HG02610 (cell line): ENCODE measurements at regions not wholly inside any gene's neighbourhood (a gene's known extent, or its start where the extent isn't known, plus 50 kb on each side); places are given as distances from the start of the nearest gene placed in this dataset.
"Not testable (repeated sequence)": the region's sequence is repeated elsewhere in the genome, so short reads cannot be mapped to it uniquely, and the experiment has no call there.

ENCODE experiments used
- ATAC-seq: cut with Tn5 transposase; IDR thresholded peaks from one replicate; pipeline ENCODE4 v1.9.1; 2021; ENCODE audit warnings: mild to moderate bottlenecking, moderate library complexity; ENCODE audit not compliant: unreplicated experiment

DNA sequence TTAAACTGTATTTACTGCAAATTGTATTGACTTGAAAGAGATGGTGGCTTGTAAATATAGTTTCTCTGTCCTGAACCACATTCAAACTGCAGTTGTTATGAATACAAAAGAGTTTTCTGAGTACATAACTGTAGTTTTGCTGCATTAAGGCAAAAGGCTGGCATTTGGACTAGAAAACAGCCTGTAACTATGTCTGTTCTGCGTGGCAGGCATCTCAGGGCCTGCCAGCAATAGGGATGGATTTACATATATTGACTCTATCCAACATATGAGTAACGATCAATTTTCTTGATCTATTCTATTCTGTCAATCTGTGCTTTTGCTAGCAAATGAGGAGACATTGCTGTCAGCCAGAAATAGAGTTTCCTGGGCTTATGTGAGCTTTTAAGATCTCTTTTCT is 174.6 kb downstream of the TMEM26 start:
- no peak for ATAC-seq

GRCh38 chr10:61272781-61273180 is 180.4 kb downstream of the TMEM26 start:
- no peak for ATAC-seq

DNA sequence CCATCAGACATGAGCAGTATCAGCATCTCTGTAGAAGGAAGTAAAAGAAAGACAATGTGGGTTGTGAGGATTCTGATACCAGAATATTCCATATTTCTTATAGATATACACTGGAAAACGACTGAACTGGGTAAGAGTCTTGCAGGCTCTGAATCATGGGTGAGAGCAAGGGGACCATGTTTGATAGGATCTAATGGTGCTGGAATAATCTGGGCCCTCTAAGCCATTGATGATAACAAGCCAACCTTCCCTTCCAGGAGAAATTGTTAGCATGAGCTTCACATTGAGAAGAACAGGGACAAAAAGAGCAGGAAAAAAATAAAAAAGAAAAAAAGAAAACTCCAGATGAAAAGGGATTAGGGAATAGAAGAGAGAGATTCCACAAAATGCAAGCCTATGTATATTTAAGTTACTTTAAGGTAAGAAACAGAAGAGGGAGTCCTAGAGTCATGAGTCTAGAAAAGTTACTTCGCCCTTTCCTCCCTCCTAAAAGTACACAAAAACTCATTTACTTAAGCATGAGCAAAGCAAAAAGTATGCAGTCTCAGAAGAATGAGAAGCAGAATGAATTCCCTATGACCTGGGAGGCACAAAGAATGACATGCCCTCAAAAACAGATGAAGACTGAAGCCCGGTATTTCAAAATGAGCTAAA is 181.9 kb downstream of the TMEM26 start:
- no peak for ATAC-seq

GRCh38 chr10:61263518-61263917 is 189.7 kb downstream of the TMEM26 start:
- no peak for ATAC-seq

DNA sequence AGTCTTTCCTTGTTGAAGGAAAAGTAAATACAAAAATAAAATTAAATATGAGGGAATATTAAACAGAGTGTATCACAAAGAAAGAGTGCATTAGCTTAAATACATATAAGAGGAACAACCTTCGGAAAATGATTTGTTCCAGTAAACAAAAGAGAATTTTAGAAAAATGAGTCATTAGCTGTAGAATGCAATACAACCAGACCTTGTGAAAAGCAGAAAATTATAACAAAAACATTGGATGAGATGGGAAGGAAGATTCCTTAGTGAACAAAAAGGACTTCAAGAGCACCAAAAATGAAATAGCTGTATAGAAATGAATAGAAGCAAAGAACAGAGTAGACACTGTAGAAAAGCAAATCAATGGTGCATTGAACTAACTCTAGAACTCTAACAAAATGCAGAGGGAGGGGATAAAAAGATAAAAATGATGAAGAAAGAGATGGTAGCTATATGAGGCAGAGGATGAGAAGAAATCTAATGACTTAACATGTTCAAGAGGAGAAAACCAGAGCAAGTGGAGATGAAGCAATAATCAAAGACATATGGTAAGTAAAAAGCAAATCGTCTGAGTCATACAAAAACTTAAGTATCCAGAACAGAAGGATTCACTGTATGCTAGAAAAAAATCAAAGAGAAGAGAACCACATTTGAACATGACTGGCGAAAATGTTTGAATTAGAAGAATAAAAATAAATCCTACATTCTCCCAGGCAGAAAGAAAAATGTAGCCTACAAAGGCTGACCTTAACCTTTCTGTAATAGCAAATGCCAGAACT is 190.5 kb downstream of the TMEM26 start:
- ATAC-seq: no peak

DNA sequence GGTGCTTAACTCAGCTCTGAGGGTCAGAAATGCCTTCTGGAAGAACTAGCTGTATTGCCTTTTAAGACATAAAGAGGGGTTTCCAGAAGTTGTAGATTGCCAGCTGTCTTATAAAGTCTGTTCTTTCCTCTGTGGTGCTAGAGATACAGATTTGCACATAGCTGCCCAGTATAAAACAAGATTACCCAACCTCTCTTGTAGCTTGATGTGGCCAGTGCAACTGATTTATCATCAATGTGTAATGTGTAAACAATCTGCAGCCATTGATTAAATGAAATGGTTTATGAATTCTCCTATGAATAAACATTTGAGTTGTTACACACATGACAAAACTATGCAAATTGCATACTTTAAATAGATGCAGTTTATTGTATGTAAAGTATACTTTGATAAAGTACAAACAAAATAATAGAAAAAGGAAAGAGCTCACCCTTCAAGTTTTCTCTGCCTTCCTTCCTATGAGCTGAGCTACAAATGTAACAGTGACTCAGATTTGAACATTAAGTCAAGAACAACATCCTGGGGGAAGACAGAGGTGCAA is 195.2 kb downstream of the TMEM26 start:
- no peak for ATAC-seq

DNA sequence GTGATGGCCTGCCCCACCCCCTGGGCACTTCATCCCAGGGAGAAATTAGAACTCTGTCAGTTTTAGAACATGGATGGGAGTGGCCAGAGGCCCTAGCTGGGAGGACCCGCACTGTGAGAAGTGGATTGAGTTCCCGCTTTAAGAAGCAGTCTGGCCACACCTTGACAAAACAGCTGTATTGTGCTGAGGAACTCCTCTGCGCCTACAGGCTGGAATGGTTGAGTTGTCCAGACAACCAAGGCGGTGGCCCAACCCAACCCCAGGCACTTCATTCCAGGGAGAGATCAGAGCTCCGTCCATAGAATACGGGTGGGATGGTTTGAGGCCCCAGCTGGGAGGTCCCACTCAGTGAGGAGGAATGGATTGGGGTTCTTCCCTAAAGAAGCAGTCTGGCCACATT is 196.0 kb downstream of the TMEM26 start:
- no peak for ATAC-seq

DNA sequence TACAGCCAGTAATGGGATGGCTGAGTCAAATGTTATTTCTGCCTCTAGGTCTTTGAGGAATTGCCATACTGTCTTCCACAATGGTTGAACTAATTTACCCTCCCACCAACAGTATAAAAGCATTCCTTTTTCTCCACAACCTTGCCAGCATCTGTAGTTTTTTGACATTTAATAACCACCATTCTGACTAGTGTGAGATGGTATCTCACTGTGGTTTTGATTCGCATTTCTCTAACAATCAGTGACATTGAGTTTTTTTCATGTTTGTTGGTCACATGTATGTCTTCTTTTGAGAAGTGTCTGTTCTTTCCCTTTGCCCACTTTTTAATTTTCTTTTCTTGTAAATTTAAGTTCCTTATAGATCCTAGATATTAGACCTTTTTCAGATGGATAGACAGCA is 200.9 kb downstream of the TMEM26 start:
- ATAC-seq: not testable (repeated sequence)

GRCh38 chr10:61251089-61251488 is 202.1 kb downstream of the TMEM26 start:
- ATAC-seq: no peak

- ATAC-seq: no peak
Observed at GRCh38 chr10:61250131-61250530, 203.1 kb downstream of the TMEM26 start.

GRCh38 chr10:61248013-61248412 is 205.2 kb downstream of the TMEM26 start:
- ATAC-seq: no peak

DNA sequence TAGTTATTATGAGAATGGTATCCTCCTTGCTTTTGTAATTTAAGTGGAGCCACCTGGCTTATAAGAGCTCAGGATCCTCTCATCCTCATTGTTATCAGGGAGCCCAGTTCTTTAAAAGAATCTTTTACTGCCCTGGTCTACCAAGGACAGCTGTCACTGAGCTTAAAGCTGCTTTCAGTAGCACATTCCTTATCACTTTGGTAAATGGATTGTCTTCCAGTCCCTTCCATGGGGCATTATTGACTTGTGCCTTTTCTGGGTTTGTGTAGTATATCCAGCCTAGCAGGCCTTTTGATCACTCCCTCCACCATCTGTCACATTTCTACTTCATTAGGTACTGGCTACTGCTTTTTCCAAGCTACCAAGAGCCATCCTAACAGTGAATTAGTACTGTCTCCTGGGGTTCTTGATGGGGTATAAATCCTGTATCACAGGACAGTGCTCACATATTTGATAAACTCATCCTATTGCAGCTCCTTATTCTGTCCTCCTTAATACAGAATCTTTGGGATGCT is 208.9 kb downstream of the TMEM26 start:
- no peak for ATAC-seq

DNA sequence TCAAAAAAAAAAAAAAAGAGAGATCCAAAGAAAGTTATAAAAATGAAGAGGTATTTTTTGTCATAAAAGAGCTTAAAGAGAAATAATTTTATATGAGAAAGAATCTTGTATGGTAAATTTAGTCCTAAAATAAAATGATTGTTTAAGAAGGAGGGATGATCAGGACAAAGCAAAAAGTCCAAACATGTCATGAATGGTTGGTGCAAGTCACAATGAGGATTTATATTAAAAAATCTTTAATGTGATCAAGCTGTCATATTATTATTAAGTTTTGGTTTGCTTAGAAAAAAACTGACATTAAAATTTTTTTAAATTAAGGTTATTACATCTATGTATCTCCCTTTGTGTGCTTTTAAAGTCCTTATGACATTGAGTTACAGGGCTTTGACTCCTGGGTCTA is 220.4 kb downstream of the TMEM26 start:
- no peak for ATAC-seq

- no peak for ATAC-seq
Observed at GRCh38 chr10:61225939-61226338, 227.2 kb downstream of the TMEM26 start.

DNA sequence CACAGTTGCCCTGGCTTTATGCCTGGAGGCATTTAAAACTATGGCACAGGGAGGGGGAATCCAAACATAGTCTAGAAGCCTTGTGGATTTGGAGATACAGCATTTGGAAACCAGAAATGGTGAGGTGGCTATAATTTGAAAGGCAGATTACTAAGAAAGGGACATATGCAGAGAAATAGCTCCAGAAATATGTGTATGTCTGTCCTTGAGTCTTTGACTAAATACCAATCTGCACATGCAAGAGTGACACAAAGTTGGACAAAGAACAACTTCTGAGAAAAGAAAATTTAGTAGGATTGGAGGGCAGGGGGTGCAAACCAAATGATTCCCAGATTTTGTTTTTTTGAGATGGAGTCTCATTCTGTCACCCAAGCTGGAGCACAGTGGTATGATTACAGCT is 229.6 kb downstream of the TMEM26 start:
- no peak for ATAC-seq

DNA sequence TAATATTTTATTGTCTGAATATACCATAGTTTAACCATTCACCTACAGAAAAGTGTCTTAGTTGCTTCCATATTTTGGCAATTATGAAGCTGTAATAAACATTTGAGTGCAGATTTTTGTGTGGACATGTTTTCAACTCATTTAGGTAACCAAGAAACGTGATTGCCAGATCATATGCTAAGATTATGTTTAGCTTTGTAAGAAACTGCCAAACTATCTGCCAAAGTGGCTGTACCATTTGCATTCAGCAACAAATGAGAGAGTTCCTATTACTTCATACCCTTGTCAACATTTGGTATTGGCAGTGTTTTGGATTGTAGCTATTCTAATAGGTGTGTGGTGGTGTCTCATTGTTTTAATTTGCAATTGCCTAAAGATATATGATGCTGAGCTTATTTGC is 233.5 kb downstream of the TMEM26 start:
- no peak for ATAC-seq

GRCh38 chr10:61217851-61218565 is 235.2 kb downstream of the TMEM26 start:
- ATAC-seq: no peak

DNA sequence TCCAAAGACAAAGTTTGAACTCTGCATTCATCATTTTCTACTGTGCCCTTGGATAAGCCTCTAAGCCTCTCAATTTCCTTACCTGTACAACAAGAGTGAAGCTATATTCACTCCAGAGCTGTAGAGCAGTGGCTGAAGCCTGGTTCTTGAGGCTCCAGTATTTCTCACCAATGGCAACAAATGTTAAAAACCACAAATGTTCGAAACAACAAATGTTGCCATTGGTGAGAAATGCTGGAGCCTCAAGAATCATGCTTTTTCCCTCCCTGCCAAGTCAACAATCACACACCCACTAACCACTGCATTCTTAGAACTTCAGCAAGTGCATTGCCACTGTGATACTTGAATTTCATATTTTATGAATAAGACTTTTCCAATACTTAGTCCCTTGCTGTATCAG is 237.9 kb downstream of the TMEM26 start:
- no peak for ATAC-seq

GRCh38 chr10:61211468-61211867 is 241.7 kb downstream of the TMEM26 start:
- no peak for ATAC-seq

DNA sequence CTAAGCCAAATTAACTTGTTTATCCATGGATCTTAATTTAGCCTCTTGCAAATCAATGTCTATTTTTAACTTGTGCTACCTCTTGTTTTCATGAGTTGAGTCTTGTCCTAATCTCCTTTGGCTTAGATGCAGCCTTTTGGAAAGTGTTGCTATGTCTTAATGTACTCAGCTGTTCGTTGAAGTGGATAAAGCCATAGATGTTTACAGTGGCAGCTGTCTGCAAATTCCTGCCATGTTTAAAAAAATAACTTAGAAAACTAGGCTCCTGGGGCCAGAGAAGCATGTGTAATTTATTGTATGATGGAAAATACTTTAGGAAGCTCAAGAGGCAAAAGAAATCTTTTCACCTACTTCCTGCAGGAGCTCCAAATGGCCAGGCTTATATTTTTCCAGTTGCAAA is 253.1 kb upstream of the RHOBTB1 start:
- no peak for ATAC-seq

- no peak for ATAC-seq
Observed at GRCh38 chr10:61195211-61195610, 251.2 kb upstream of the RHOBTB1 start.
